ENCODE measurements at regions not wholly inside any gene's neighbourhood (a gene's known extent, or its start where the extent isn't known, plus 50 kb on each side); places are given as distances from the start of the nearest gene placed in this dataset.
"Not testable (repeated sequence)": the region's sequence is repeated elsewhere in the genome, so short reads cannot be mapped to it uniquely, and the experiment has no call there.

GRCh38 chr10:71007516-71007915, 119.2 kb upstream of the PCBD1 start:
- in situ Hi-C loops (cut with HindIII; ENCODE audit: low pct_unique_long_range_greater_than_20kb, low sequenced_read_pairs), result no loop called here
- no peak for DNase-seq (ENCODE audit: low read depth)

DNA sequence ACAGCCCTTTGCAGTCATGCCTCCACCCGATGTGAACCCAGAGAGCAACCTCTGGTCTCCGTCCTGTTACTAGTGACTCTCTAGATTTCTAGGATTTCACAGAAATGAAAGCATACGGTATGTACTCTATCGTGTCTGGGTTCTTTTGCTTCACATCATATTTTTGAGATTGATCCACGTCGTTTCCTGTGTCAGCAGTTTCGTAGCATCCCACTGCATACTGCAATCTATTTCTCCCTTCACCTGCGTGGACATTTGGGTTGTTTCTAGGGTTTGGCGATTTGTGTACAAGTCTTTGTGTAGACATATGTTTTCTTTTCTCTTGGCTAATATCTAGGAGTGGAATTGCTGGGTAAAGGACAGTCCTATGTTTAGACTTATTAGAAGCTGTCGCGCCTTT, 119.8 kb upstream of the PCBD1 start:
- in situ Hi-C loops (cut with HindIII; ENCODE audit: low pct_unique_long_range_greater_than_20kb, low sequenced_read_pairs), result no loop called here
- DNase-seq (ENCODE audit: low read depth), result no peak

DNA sequence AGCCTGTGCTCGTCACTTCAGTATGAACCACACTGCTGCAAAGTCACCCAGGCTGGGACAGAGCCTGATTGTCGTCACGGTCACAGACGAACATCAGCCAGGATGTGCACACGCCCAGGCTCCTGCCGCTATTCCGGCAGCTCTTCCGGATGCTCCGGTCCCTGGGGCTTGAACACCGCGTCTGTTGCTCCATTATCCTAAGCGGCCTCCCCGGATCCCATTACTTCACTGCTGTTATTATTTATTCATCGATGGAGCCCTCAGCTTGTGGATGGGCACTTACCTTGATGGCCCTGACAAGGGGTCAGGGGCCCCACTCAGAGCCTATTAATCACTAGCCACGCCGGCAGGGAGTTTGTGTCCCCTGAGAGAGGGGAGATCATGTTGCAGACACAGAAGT, 120.8 kb upstream of the PCBD1 start:
- DNase-seq (ENCODE audit: low read depth), result no peak
- in situ Hi-C loops (cut with HindIII; ENCODE audit: low pct_unique_long_range_greater_than_20kb, low sequenced_read_pairs), result no loop called here

DNA sequence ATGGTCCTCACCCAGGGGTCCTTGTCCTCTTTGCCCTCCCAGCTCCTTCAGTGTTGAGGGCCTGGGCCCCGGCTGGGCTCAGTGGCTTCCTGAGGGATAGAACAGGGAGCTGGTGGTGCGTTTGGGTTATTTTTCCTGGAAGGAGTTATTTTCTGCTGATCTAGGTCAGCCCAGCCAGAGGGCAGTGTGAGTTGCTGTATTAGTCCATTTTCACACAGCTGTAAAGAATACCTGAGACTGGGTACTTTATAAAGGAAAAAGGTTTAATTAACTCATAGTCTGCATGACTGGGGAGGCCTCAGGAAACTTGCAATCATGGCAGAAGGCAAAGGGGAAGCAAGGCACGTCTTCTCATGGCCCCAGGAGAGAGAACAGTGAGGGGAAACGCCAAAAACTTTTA, 122.4 kb upstream of the PCBD1 start:
- DNase-seq (ENCODE audit: low read depth), result no peak
- in situ Hi-C loops (cut with HindIII; ENCODE audit: low pct_unique_long_range_greater_than_20kb, low sequenced_read_pairs), result no loop called here

- in situ Hi-C loops (cut with HindIII; ENCODE audit: low pct_unique_long_range_greater_than_20kb, low sequenced_read_pairs), result no loop called here
- no peak for DNase-seq (ENCODE audit: low read depth)
Measured at GRCh38 chr10:71011141-71011540, 122.8 kb upstream of the PCBD1 start.

DNA sequence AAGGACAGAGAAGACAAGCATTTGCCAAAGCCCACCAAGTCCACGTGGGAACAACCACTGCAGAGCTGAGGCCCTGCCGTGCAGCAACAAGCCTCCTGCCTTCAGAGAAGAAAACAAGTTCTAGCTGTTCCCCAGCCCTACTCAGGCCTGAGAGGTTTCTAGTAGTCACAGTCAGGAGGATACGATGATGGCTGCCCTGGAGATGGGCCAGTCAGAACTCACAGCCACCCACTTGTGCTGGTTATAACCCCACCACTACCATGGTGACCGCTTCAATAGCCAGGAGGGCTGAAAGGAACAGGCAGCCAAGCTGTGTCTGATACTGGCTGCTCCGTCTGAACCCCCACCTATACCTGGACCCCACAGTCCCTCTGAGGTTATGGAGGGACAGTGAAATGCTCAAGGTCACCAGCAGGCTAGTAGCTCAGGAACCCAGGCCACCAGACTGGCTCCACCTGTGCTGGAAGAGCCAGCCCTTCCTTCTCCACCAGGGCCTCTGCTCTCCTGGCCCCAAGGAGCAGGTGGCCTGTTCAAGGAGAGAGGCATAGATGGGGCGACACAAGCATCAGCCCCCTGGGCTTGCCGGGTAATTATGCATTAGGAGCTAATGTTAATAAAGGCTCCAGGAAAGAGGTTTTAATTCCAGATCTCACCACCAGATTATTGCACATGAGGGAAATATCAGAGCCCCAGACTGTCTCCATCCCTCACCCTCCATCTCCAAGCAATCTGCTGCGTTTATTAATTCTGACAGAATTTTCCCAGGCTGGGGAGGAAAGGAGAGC, 125.8 kb upstream of the PCBD1 start:
- no peak for DNase-seq (ENCODE audit: low read depth)
- in situ Hi-C loops (cut with HindIII; ENCODE audit: low pct_unique_long_range_greater_than_20kb, low sequenced_read_pairs), result no loop called here

DNA sequence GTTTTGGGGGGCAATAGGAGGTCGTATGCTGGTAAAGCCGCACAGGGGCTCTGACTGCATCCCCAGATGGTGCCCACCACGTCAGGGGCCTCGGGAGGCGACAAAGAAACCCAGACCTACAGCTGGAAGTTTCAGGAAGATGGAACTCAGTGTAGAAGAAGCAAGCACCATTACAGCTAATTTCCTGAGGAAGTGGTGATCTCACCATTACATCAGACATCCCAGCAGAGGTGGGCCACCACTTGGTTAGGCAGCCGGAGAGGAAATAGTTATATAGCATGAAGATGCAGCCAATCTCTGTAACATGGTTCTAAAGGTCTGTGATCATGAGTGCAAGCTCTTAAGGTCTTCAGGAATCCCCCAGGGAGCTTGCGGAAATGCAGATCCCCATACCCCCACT, 127.3 kb upstream of the PCBD1 start:
- no peak for DNase-seq (ENCODE audit: low read depth)
- in situ Hi-C loops (cut with HindIII; ENCODE audit: low pct_unique_long_range_greater_than_20kb, low sequenced_read_pairs), result no loop called here

DNA sequence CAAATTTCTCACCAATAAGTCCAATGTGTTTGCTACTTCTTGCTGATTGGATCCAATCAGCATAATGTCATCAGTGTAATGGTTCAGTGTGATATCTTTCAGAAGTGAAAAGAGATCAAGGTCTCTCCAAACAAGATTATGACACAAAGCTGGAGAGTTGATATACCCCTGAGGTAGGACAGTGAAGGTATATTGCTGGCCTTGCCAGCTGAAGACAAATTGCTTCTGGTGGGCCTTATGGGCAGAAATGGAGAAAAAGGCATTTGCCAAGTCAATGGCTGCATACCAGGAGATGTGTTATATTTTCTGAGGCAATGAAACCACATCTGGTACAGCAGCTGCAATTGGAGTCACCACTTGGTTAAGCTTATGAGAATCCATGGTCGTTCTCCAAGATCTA, 131.7 kb upstream of the PCBD1 start:
- in situ Hi-C loops (cut with HindIII; ENCODE audit: low pct_unique_long_range_greater_than_20kb, low sequenced_read_pairs); DNase-seq (ENCODE audit: low read depth): not testable (repeated sequence)

DNA sequence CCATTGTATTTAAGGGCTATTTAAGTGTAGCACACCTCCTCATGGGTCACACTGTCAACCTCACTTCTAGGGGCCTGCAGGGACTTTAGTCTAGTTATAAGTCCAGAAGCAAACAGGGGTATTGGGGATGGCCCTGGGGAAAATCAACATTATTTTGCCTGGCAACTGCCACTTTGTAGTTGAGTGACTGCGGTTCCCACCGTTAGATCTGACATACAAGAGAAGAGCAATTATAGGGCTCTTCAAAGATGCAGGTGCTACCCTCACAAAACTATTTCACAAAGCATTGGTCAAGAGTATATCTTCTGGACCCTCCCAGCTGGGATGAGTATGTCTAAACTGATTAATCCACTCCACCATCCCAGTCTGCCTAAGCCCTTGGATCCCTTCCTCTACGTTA, 133.0 kb upstream of the PCBD1 start:
- in situ Hi-C loops (cut with HindIII; ENCODE audit: low pct_unique_long_range_greater_than_20kb, low sequenced_read_pairs), result no loop called here
- DNase-seq (ENCODE audit: low read depth), result no peak

DNA sequence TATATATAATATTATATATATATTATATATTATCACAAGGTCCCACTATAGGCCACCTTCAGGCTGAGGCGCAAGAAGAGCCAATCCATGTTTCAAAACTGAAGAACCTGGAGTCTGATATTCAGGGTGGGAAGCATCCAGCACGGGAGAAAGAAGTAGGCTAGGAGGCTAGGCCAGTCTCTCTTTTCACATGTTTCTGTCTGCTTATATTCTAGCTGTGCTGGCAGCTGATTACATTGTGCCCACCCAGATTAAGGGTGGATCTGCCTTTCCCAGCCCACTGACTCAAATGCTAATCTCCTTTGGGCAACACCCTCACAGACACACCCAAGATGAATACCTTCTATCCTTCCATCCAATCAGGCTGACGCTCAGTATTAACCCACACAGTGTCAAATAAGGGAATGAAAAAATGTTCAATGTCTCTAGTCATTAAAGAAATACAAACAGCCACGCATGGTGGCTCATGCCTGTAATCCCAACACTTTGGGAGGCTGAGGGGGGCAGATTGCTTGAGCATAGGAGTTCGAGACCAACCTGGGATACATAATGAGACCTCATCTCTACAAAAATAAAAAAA, 135.4 kb upstream of the PCBD1 start:
- DNase-seq (ENCODE audit: low read depth), result no peak
- in situ Hi-C loops (cut with HindIII; ENCODE audit: low pct_unique_long_range_greater_than_20kb, low sequenced_read_pairs), result no loop called here

DNA sequence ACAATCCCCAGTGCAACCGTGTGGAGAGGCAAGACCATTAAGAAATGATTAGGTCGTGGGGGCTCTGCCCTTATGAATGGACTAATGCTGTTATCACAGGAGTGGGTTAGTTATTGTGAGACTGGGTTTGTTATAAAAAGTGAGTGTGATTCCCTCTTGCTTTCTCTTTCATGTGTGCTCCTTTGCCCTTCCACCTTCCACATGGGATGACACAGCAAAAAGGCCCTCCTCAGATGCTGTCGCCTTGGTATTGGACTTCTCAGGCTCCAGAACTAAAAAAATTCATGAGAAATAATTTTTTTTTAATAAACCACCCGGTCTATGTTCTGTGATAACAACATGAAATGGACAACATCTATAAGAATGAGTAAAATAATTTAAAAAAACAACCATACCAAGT, 136.1 kb upstream of the PCBD1 start:
- in situ Hi-C loops (cut with HindIII; ENCODE audit: low pct_unique_long_range_greater_than_20kb, low sequenced_read_pairs), result no loop called here
- DNase-seq (ENCODE audit: low read depth), result no peak

DNA sequence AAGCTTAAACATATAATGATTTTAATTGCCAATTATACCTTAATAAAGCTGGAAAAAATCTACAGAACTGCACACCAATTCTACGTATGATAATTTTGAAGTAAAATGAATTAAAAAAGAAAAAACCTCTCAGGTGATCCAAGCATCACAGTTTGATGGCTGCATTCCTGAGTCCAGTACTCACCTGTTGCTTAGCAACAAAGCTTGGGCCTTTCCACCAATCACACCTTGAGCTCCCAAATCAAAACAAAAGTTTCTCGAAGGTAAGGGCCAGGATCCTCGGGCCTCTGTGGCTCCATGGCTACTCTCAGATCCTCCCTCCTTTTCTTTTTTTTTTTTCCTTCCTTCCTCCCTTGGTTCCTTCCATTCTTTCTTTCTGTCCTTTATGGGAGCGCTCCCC, 137.2 kb upstream of the PCBD1 start:
- in situ Hi-C loops (cut with HindIII; ENCODE audit: low pct_unique_long_range_greater_than_20kb, low sequenced_read_pairs), result no loop called here
- peak; percentile 11 for DNase-seq (ENCODE audit: low read depth)

- no peak for DNase-seq (ENCODE audit: low read depth)
- in situ Hi-C loops (cut with HindIII; ENCODE audit: low pct_unique_long_range_greater_than_20kb, low sequenced_read_pairs), result no loop called here
Measured at GRCh38 chr10:71028066-71028465, 139.7 kb upstream of the PCBD1 start.

GRCh38 chr10:71029411-71029892, 141.1 kb upstream of the PCBD1 start:
- DNase-seq (ENCODE audit: low read depth), result no peak
- in situ Hi-C loops (cut with HindIII; ENCODE audit: low pct_unique_long_range_greater_than_20kb, low sequenced_read_pairs), result no loop called here

DNA sequence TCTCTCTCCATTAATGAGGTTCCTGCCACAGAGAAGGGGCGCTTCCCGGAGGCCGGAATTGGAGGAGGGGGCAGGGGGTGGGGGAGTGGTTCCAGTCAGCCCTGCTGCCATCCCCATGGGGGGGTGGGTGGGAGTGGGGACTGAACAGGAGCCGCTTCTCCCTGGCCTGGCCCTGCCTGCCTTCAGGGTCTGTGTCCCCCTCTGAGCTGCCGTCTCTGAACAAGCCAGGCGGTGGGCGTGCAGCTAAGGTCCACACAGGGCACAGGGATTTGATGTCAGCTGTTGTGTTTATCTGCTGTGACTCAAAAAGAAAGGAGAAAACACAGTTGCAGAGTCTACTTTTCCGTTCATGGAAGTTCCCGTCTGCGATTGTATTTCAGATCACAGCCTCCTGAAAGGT, 141.5 kb upstream of the PCBD1 start:
- in situ Hi-C loops (cut with HindIII; ENCODE audit: low pct_unique_long_range_greater_than_20kb, low sequenced_read_pairs), result no loop called here
- DNase-seq (ENCODE audit: low read depth), result no peak

DNA sequence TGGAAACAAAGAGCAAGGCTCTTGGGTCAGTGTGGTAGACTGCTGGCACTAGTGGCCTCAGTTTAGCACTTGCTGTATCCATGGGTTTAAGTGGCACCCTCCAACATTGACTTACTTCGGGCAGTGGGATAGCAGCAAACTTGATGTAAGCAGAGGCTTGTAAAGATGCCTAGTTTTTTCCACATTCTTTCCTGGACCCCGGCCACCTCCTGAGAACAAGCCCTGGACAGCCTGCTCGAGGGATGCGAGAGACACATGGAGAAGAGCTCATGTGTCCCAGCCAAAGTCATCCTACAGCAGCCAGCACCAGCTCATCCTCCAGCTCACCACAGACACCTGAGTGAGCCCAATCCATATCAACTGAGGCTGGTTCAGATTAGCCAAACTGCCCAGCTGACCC, 142.7 kb upstream of the PCBD1 start:
- DNase-seq (ENCODE audit: low read depth), result no peak
- in situ Hi-C loops (cut with HindIII; ENCODE audit: low pct_unique_long_range_greater_than_20kb, low sequenced_read_pairs), result no loop called here

- in situ Hi-C loops (cut with HindIII; ENCODE audit: low pct_unique_long_range_greater_than_20kb, low sequenced_read_pairs), result no loop called here
Measured at GRCh38 chr10:71031603-71032002, 143.2 kb upstream of the PCBD1 start.

GRCh38 chr10:71032887-71033286, 144.5 kb upstream of the PCBD1 start:
- in situ Hi-C loops (cut with HindIII; ENCODE audit: low pct_unique_long_range_greater_than_20kb, low sequenced_read_pairs), result no loop called here
- no peak for DNase-seq (ENCODE audit: low read depth)

More at GRCh38 chr10:71031603-71032002, 143.2 kb upstream of the PCBD1 start:
- no peak for DNase-seq (ENCODE audit: low read depth)

GRCh38 chr10:71033396-71033980, 145.1 kb upstream of the PCBD1 start:
- no peak for DNase-seq (ENCODE audit: low read depth)
- in situ Hi-C loops (cut with HindIII; ENCODE audit: low pct_unique_long_range_greater_than_20kb, low sequenced_read_pairs), result no loop called here
